ENCODE measurements at regions not wholly inside any gene's neighbourhood (a gene's known extent, or its start where the extent isn't known, plus 50 kb on each side); places are given as distances from the start of the nearest gene placed in this dataset.
A peak's percentile ranks its signal among the peaks of the same experiment; 100 is the strongest.

DNA sequence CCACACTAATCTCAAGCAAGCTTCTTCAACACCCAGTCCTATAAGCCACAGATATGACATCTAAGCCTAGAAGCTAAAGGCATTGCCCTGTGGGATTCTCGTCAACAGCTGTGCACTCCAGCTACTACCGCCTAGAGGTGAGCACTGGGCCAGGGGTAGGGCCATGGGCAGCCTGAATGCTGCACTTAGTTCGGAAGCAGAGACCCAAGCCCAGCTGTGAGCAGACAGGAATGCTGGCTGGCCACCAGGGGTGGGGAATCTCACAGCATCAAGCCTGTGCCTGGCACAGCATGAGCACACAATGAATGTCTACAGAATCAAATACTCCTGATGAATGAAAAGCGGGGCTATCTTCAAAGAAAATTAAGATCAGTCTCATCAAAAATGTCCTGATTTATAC lies 167.5 kb upstream of the UBL3 start:
- H3K9me3 ChIP-seq (ENCODE audit: control insufficient read depth in 5 of 5, low read length in 5 of 5), result no peaks in the 10 kb centered on the region
- no peaks in the 10 kb centered on the region for H3K36me3 ChIP-seq (ENCODE audit: control insufficient read depth in 5 of 5, insufficient read depth in 5 of 5, low read length in 5 of 5)
- peaks cover 0 to 12% (median 8%) of the 10 kb centered on the region in 5 donors for H3K4me1 ChIP-seq (ENCODE audit: control insufficient read depth in 5 of 5, insufficient read depth in 5 of 5, low read length in 5 of 5)
- no peak overlapping the region for H3K9ac ChIP-seq (ENCODE audit: low read length in 5 of 5)
- H3K4me3 ChIP-seq (ENCODE audit: low read depth in 1 of 5, low read length in 5 of 5), result no peak overlapping the region
- H3K27me3 ChIP-seq (ENCODE audit: control insufficient read depth in 5 of 5, insufficient read depth in 4 of 5, low read length in 5 of 5), result no peaks in the 10 kb centered on the region
- H3K27ac ChIP-seq (ENCODE audit: low read depth, low read length), result no peak overlapping the region

DNA sequence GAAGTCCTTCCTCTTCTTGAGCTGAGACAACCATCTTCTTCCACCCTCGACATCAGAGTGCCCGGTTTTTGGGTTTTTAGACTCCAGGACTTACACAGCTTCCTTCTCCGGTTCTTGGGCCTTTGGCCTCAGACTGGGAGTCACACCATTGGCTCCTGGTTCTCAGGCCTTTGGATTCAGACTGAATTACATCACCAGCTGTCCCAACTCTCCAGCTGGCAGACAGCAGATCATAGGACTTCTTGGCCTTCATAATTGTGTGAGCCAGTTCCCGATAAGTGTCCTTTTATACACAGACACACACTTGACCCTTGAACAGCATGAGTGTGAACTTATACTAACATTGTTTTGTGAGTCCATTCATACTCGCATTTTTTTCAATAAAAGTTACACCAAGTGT lies 166.0 kb upstream of the UBL3 start:
- Histone ChIP-seq H3K27ac (ENCODE audit: low read depth, low read length) (peak overlapping the region; percentile 54), H3K9me3 (ENCODE audit: control insufficient read depth in 5 of 5, low read length in 5 of 5) (no peaks in the 10 kb centered on the region), H3K36me3 (ENCODE audit: control insufficient read depth in 5 of 5, insufficient read depth in 5 of 5, low read length in 5 of 5) (no peaks in the 10 kb centered on the region), H3K9ac (ENCODE audit: low read length in 5 of 5) (no peak overlapping the region), H3K27me3 (ENCODE audit: control insufficient read depth in 5 of 5, insufficient read depth in 4 of 5, low read length in 5 of 5) (no peaks in the 10 kb centered on the region), H3K4me3 (ENCODE audit: low read depth in 1 of 5, low read length in 5 of 5) (peak overlapping the region in 1 of 5 donors; percentile 4), H3K4me1 (ENCODE audit: control insufficient read depth in 5 of 5, insufficient read depth in 5 of 5, low read length in 5 of 5) (peaks cover 0 to 12% (median 8%) of the 10 kb centered on the region in 5 donors)

GRCh38 chr13:30009411-30009810 lies 159.0 kb upstream of the UBL3 start:
- Histone ChIP-seq H3K27ac (ENCODE audit: low read depth, low read length) (no peak overlapping the region), H3K4me3 (ENCODE audit: low read depth in 1 of 5, low read length in 5 of 5) (no peak overlapping the region), H3K36me3 (ENCODE audit: control insufficient read depth in 5 of 5, insufficient read depth in 5 of 5, low read length in 5 of 5) (no peaks in the 10 kb centered on the region), H3K27me3 (ENCODE audit: control insufficient read depth in 5 of 5, insufficient read depth in 4 of 5, low read length in 5 of 5) (peaks cover 0 to 3% (median 0%) of the 10 kb centered on the region in 5 donors), H3K9ac (ENCODE audit: low read length in 5 of 5) (no peak overlapping the region), H3K9me3 (ENCODE audit: control insufficient read depth in 5 of 5, low read length in 5 of 5) (no peaks in the 10 kb centered on the region), H3K4me1 (ENCODE audit: control insufficient read depth in 5 of 5, insufficient read depth in 5 of 5, low read length in 5 of 5) (no peaks in the 10 kb centered on the region)

GRCh38 chr13:30006246-30006645 lies 155.8 kb upstream of the UBL3 start:
- H3K9ac ChIP-seq (ENCODE audit: low read length in 5 of 5), result no peak overlapping the region

GRCh38 chr13:30004204-30004603 lies 153.8 kb upstream of the UBL3 start:
- Histone ChIP-seq H3K4me1 (ENCODE audit: control insufficient read depth in 5 of 5, insufficient read depth in 5 of 5, low read length in 5 of 5) (no peaks in the 10 kb centered on the region), H3K36me3 (ENCODE audit: control insufficient read depth in 5 of 5, insufficient read depth in 5 of 5, low read length in 5 of 5) (no peaks in the 10 kb centered on the region), H3K9ac (ENCODE audit: low read length in 5 of 5) (no peak overlapping the region), H3K27ac (ENCODE audit: low read depth, low read length) (no peak overlapping the region), H3K9me3 (ENCODE audit: control insufficient read depth in 5 of 5, low read length in 5 of 5) (no peaks in the 10 kb centered on the region), H3K4me3 (ENCODE audit: low read depth in 1 of 5, low read length in 5 of 5) (no peak overlapping the region), H3K27me3 (ENCODE audit: control insufficient read depth in 5 of 5, insufficient read depth in 4 of 5, low read length in 5 of 5) (peaks cover 0 to 3% (median 0%) of the 10 kb centered on the region in 5 donors)

More at GRCh38 chr13:30006246-30006645, 155.8 kb upstream of the UBL3 start:
- no peaks in the 10 kb centered on the region for H3K4me1 ChIP-seq (ENCODE audit: control insufficient read depth in 5 of 5, insufficient read depth in 5 of 5, low read length in 5 of 5)
- H3K4me3 ChIP-seq (ENCODE audit: low read depth in 1 of 5, low read length in 5 of 5), result no peak overlapping the region
- H3K27ac ChIP-seq (ENCODE audit: low read depth, low read length), result no peak overlapping the region
- H3K27me3 ChIP-seq (ENCODE audit: control insufficient read depth in 5 of 5, insufficient read depth in 4 of 5, low read length in 5 of 5), result peaks cover 0 to 3% (median 0%) of the 10 kb centered on the region in 5 donors
- H3K9me3 ChIP-seq (ENCODE audit: control insufficient read depth in 5 of 5, low read length in 5 of 5), result no peaks in the 10 kb centered on the region
- no peaks in the 10 kb centered on the region for H3K36me3 ChIP-seq (ENCODE audit: control insufficient read depth in 5 of 5, insufficient read depth in 5 of 5, low read length in 5 of 5)

DNA sequence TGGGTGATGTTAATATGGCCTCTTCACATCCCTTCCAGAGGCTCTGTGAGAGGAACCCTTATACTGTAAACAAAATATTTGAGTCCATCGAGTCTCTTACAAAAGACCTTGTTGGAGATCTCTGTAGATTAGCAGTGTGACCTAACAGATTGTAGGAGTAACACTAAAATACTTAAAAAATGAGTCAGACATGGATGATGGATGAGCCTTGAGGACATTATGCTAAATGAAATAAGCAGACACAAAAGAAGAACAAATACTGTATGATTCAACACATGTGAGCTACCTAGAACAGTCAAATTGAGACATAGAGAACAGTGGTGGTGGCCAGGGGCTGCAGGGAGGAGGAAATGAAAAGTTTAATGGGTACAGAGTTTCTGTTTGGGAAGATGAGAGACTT lies 152.2 kb upstream of the UBL3 start:
- no peak overlapping the region for H3K27ac ChIP-seq (ENCODE audit: low read depth, low read length)
- H3K27me3 ChIP-seq (ENCODE audit: control insufficient read depth in 5 of 5, insufficient read depth in 4 of 5, low read length in 5 of 5), result peaks cover 0 to 3% (median 0%) of the 10 kb centered on the region in 5 donors
- H3K4me1 ChIP-seq (ENCODE audit: control insufficient read depth in 5 of 5, insufficient read depth in 5 of 5, low read length in 5 of 5), result no peaks in the 10 kb centered on the region
- no peak overlapping the region for H3K4me3 ChIP-seq (ENCODE audit: low read depth in 1 of 5, low read length in 5 of 5)
- H3K9me3 ChIP-seq (ENCODE audit: control insufficient read depth in 5 of 5, low read length in 5 of 5), result no peaks in the 10 kb centered on the region
- no peaks in the 10 kb centered on the region for H3K36me3 ChIP-seq (ENCODE audit: control insufficient read depth in 5 of 5, insufficient read depth in 5 of 5, low read length in 5 of 5)
- no peak overlapping the region for H3K9ac ChIP-seq (ENCODE audit: low read length in 5 of 5)

DNA sequence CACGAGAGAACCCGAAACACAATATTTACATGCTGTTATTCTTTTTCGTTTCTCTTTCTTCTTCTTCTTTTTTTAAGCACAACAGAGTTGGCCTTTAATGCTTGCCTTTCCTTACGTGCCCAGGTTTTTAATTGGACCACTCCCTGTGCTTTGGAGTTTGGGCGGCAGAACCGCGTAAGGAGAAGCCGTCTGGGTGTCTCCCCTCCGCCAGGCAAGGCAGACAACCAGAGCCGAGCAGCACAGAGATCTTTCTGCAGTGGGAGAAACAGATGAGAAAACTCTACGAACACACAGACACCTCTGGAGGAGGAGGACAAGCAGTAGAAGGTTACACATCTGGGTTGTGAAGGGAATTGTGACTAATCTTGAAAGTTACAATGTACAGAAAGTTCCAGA lies 150.0 kb upstream of the UBL3 start:
- Histone ChIP-seq H3K27ac (ENCODE audit: low read depth, low read length) (no peak overlapping the region), H3K9ac (ENCODE audit: low read length in 5 of 5) (no peak overlapping the region), H3K36me3 (ENCODE audit: control insufficient read depth in 5 of 5, insufficient read depth in 5 of 5, low read length in 5 of 5) (no peaks in the 10 kb centered on the region), H3K27me3 (ENCODE audit: control insufficient read depth in 5 of 5, insufficient read depth in 4 of 5, low read length in 5 of 5) (peaks cover 0 to 7% (median 0%) of the 10 kb centered on the region in 5 donors), H3K4me3 (ENCODE audit: low read depth in 1 of 5, low read length in 5 of 5) (no peak overlapping the region), H3K4me1 (ENCODE audit: control insufficient read depth in 5 of 5, insufficient read depth in 5 of 5, low read length in 5 of 5) (no peaks in the 10 kb centered on the region), H3K9me3 (ENCODE audit: control insufficient read depth in 5 of 5, low read length in 5 of 5) (no peaks in the 10 kb centered on the region)

- H3K27me3 ChIP-seq (ENCODE audit: control insufficient read depth in 5 of 5, insufficient read depth in 4 of 5, low read length in 5 of 5), result peaks cover 0 to 7% (median 0%) of the 10 kb centered on the region in 5 donors
- no peaks in the 10 kb centered on the region for H3K36me3 ChIP-seq (ENCODE audit: control insufficient read depth in 5 of 5, insufficient read depth in 5 of 5, low read length in 5 of 5)
- H3K4me3 ChIP-seq (ENCODE audit: low read depth in 1 of 5, low read length in 5 of 5), result no peak overlapping the region
- no peaks in the 10 kb centered on the region for H3K9me3 ChIP-seq (ENCODE audit: control insufficient read depth in 5 of 5, low read length in 5 of 5)
- no peaks in the 10 kb centered on the region for H3K4me1 ChIP-seq (ENCODE audit: control insufficient read depth in 5 of 5, insufficient read depth in 5 of 5, low read length in 5 of 5)
- H3K9ac ChIP-seq (ENCODE audit: low read length in 5 of 5), result no peak overlapping the region
- no peak overlapping the region for H3K27ac ChIP-seq (ENCODE audit: low read depth, low read length)
These were observed 149.3 kb upstream of the UBL3 start for GRCh38 chr13:29999492-30000369.

DNA sequence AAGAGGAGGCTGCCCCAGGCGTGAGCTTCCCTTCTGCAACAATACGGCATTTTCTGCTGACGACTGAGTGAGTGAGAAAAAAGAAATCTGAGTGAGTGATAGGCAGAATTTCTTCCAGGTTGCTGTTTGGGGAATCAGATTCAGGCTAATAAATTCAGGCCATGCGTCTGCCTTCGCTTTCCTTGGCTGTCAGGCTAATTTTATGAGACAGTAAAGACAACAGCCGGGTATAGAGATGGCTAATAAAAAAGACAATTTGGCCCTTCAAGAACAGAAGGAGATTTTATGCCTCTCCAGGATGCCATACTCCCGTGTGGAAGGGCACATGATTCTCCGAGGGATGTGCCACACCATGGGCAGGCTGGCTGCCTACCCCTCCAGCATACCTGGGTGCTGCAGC lies 145.9 kb upstream of the UBL3 start:
- no peaks in the 10 kb centered on the region for H3K9me3 ChIP-seq (ENCODE audit: control insufficient read depth in 5 of 5, low read length in 5 of 5)
- no peak overlapping the region for H3K27ac ChIP-seq (ENCODE audit: low read depth, low read length)
- H3K9ac ChIP-seq (ENCODE audit: low read length in 5 of 5), result no peak overlapping the region
- no peaks in the 10 kb centered on the region for H3K36me3 ChIP-seq (ENCODE audit: control insufficient read depth in 5 of 5, insufficient read depth in 5 of 5, low read length in 5 of 5)
- peaks cover 0 to 7% (median 0%) of the 10 kb centered on the region in 5 donors for H3K27me3 ChIP-seq (ENCODE audit: control insufficient read depth in 5 of 5, insufficient read depth in 4 of 5, low read length in 5 of 5)
- no peak overlapping the region for H3K4me3 ChIP-seq (ENCODE audit: low read depth in 1 of 5, low read length in 5 of 5)
- H3K4me1 ChIP-seq (ENCODE audit: control insufficient read depth in 5 of 5, insufficient read depth in 5 of 5, low read length in 5 of 5), result peaks cover 0 to 2% (median 0%) of the 10 kb centered on the region in 5 donors

DNA sequence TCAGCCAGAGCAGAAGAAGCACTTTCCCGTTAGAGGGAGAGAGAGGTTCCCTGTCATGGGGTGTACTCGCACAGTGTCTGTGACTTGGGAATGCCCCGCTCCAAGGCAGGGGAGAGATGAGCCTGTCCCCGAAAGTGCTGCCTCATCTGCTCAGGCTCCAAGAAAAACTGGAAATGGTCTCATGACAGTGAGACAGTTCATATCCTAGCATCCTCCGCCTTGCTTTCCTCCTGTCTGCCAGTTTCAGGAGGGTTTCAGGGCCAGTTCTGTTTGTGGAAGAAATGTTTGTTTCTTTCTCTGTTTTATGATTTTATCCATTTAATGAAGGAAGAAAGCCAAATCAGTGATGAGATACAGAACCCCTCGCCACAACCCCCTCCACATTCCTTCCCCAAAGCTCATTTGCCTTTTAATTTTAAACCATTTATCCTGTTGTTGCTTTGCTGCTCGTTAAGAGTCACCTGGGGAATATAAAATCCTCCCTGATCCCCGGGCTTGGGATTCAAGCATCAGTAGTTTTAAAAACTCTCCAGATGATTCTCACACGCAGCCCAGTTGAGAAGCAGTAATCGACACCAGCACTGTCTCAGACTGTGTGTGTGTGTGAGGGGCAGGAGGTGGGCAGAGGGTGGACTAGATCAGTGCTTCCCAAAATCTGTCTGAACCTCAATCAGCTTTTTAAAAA lies 144.6 kb upstream of the UBL3 start:
- peaks cover 0 to 2% (median 0%) of the 10 kb centered on the region in 5 donors for H3K4me1 ChIP-seq (ENCODE audit: control insufficient read depth in 5 of 5, insufficient read depth in 5 of 5, low read length in 5 of 5)
- peaks cover 0 to 7% (median 0%) of the 10 kb centered on the region in 5 donors for H3K27me3 ChIP-seq (ENCODE audit: control insufficient read depth in 5 of 5, insufficient read depth in 4 of 5, low read length in 5 of 5)
- no peaks in the 10 kb centered on the region for H3K9me3 ChIP-seq (ENCODE audit: control insufficient read depth in 5 of 5, low read length in 5 of 5)
- no peak overlapping the region for H3K9ac ChIP-seq (ENCODE audit: low read length in 5 of 5)
- peak overlapping the region; percentile 32 for H3K27ac ChIP-seq (ENCODE audit: low read depth, low read length)
- no peaks in the 10 kb centered on the region for H3K36me3 ChIP-seq (ENCODE audit: control insufficient read depth in 5 of 5, insufficient read depth in 5 of 5, low read length in 5 of 5)
- H3K4me3 ChIP-seq (ENCODE audit: low read depth in 1 of 5, low read length in 5 of 5), result no peak overlapping the region
